H9 (cell line): ENCODE measurements at regions not wholly inside any gene's neighbourhood (a gene's known extent, or its start where the extent isn't known, plus 50 kb on each side); places are given as distances from the start of the nearest gene placed in this dataset.

Experiments used
- DNase-seq: peaks from one replicate; pipeline ENCODE4 v3.0.0-alpha.2; 2017
- H2AFZ ChIP-seq: one replicate; pipeline ENCODE4 v1.6.1; 2013; ENCODE audit warnings: mild to moderate bottlenecking, low read length, control low read depth, moderate library complexity
- H2AK5ac ChIP-seq: 2 replicates; pipeline ENCODE4 v1.6.1; 2013; ENCODE audit warnings: low read length, control low read depth, mixed read lengths; ENCODE audit not compliant: insufficient read length
- H2BK120ac ChIP-seq: one replicate; pipeline ENCODE4 v1.6.1; 2013; ENCODE audit warnings: low read depth, mild to moderate bottlenecking, low read length, control low read depth, inconsistent platforms; ENCODE audit not compliant: poor library complexity, severe bottlenecking
- H2BK12ac ChIP-seq: 2 replicates; pipeline ENCODE4 v1.6.1; 2013; ENCODE audit warnings: low read length, control low read depth, mixed read lengths, low read depth; ENCODE audit not compliant: insufficient read length
- H2BK15ac ChIP-seq: 2 replicates; pipeline ENCODE4 v1.6.1; 2013; ENCODE audit warnings: low read depth, low read length, control low read depth
- H2BK20ac ChIP-seq: one replicate; pipeline ENCODE4 v1.6.1; 2013; ENCODE audit warnings: low read depth, mild to moderate bottlenecking, low read length, control low read depth, inconsistent platforms; ENCODE audit not compliant: poor library complexity, severe bottlenecking
- H2BK5ac ChIP-seq: 2 replicates; pipeline ENCODE4 v1.6.1; 2013; ENCODE audit warnings: low read length, control low read depth, mixed read lengths; ENCODE audit not compliant: insufficient read length
- H3K14ac ChIP-seq: 2 replicates; pipeline ENCODE4 v1.6.1; 2013; ENCODE audit warnings: low read length, control low read depth; ENCODE audit not compliant: insufficient read depth
- H3K18ac ChIP-seq: 2 replicates; pipeline ENCODE4 v1.6.1; 2013; ENCODE audit warnings: low read depth, mild to moderate bottlenecking, mixed read lengths, low read length, control low read depth; ENCODE audit not compliant: insufficient read length
- H3K23ac ChIP-seq: 2 replicates; pipeline ENCODE4 v1.6.1; 2013; ENCODE audit warnings: low read length, control low read depth, mixed read lengths, low read depth; ENCODE audit not compliant: insufficient read length
- H3K23me2 ChIP-seq: 2 replicates; pipeline ENCODE4 v1.6.1; 2013; ENCODE audit warnings: low read depth, mild to moderate bottlenecking, mixed read lengths, low read length, control low read depth; ENCODE audit not compliant: insufficient read length, poor library complexity, severe bottlenecking
- H3K27ac ChIP-seq: 2 replicates; pipeline ENCODE4 v1.5.1; 2013; ENCODE audit warnings: low read length, control low read depth, mixed read lengths, low read depth; ENCODE audit not compliant: insufficient read length
- H3K27me3 ChIP-seq: 2 replicates; pipeline ENCODE4 v1.6.1; 2013; ENCODE audit warnings: low read length, control low read depth, inconsistent platforms; ENCODE audit not compliant: insufficient read depth
- H3K4ac ChIP-seq: 2 replicates; pipeline ENCODE4 v1.6.1; 2013; ENCODE audit warnings: low read depth, mild to moderate bottlenecking, control low read depth, inconsistent platforms, low read length, moderate library complexity
- H3K4me1 ChIP-seq: 2 replicates; pipeline ENCODE4 v1.6.1; 2013; ENCODE audit warnings: low read length, control low read depth, inconsistent platforms; ENCODE audit not compliant: insufficient read depth
- H3K4me2 ChIP-seq: 2 replicates; pipeline ENCODE4 v1.6.1; 2013; ENCODE audit warnings: low read length, control low read depth, mixed read lengths; ENCODE audit not compliant: insufficient read length, insufficient read depth
- H3K56ac ChIP-seq: 2 replicates; pipeline ENCODE4 v1.6.1; 2013; ENCODE audit warnings: low read depth, mild to moderate bottlenecking, mixed read lengths, low read length, control low read depth; ENCODE audit not compliant: insufficient read length
- H3K79me1 ChIP-seq: 2 replicates; pipeline ENCODE4 v1.6.1; 2013; ENCODE audit warnings: low read depth, mild to moderate bottlenecking, moderate library complexity, low read length, control low read depth, inconsistent platforms; ENCODE audit not compliant: insufficient read depth, poor library complexity, severe bottlenecking
- H3K79me2 ChIP-seq: 2 replicates; pipeline ENCODE4 v1.6.1; 2013; ENCODE audit warnings: low read length, control low read depth, inconsistent platforms; ENCODE audit not compliant: insufficient read depth
- H3K9ac ChIP-seq: 2 replicates; pipeline ENCODE4 v1.6.1; 2013; ENCODE audit warnings: low read length, control low read depth, mixed read lengths; ENCODE audit not compliant: insufficient read length; ENCODE audit errors: extremely low read depth
- H3K9me3 ChIP-seq: one replicate; pipeline ENCODE4 v1.6.1; 2013; ENCODE audit warnings: low read depth, low read length, inconsistent platforms; ENCODE audit not compliant: control insufficient read depth
- H3T11ph ChIP-seq: one replicate; pipeline ENCODE4 v1.6.1; 2013; ENCODE audit warnings: mild to moderate bottlenecking, low read length, control low read depth, inconsistent platforms
- H4K20me1 ChIP-seq: one replicate; pipeline ENCODE4 v1.6.1; 2013; ENCODE audit not compliant: control insufficient read depth, insufficient read length, insufficient read depth
- H4K5ac ChIP-seq: 2 replicates; pipeline ENCODE4 v1.6.1; 2013; ENCODE audit warnings: low read depth, mild to moderate bottlenecking, mixed read lengths, low read length, control low read depth; ENCODE audit not compliant: insufficient read length
- H4K8ac ChIP-seq: replicated peaks from 2 replicates; pipeline ENCODE4 v1.6.1; 2013; ENCODE audit warnings: low read length, control low read depth, mixed read lengths, low read depth; ENCODE audit not compliant: insufficient read length
- H4K91ac ChIP-seq: 2 replicates; pipeline ENCODE4 v1.6.1; 2013; ENCODE audit warnings: low read depth, mild to moderate bottlenecking, moderate library complexity, mixed read lengths, low read length, control low read depth; ENCODE audit not compliant: insufficient read length
- H3K27ac Mint-ChIP-seq, 3 experiments: 2 replicates in 2 of 3; 3 replicates in 1 of 3; pipeline ENCODE4 v1.8.0; 2020 to 2021; ENCODE audit warnings: mixed read lengths in 3 of 3, mild to moderate bottlenecking in 1 of 3, moderate library complexity in 1 of 3
- H3K27me3 Mint-ChIP-seq: 2 replicates; pipeline ENCODE4 v1.8.0; 2021; ENCODE audit warnings: low read depth, mild to moderate bottlenecking, moderate library complexity, mixed read lengths
- H3K36me3 Mint-ChIP-seq, 3 experiments: 2 replicates in 2 of 3; 3 replicates in 1 of 3; pipeline ENCODE4 v1.8.0; 2020 to 2021; ENCODE audit warnings: low read depth in 3 of 3, mixed read lengths in 3 of 3; ENCODE audit not compliant: insufficient read depth in 1 of 3
- H3K4me1 Mint-ChIP-seq, 2 experiments: 2 replicates each; pipeline ENCODE4 v1.8.0; 2020; ENCODE audit warnings: mixed read lengths in 2 of 2
- H3K4me3 Mint-ChIP-seq, 2 experiments: 2 replicates in 1 of 2; 3 replicates in 1 of 2; pipeline ENCODE4 v1.8.0; 2020 to 2021; ENCODE audit warnings: mild to moderate bottlenecking in 2 of 2, mixed read lengths in 2 of 2, moderate library complexity in 1 of 2
- H3K9me3 Mint-ChIP-seq, 2 experiments: 2 replicates in 1 of 2; 3 replicates in 1 of 2; pipeline ENCODE4 v1.8.0; 2020; ENCODE audit warnings: mild to moderate bottlenecking in 2 of 2, mixed read lengths in 2 of 2, moderate library complexity in 1 of 2
- CTCF ChIP-seq: fragments of 200-600 bp; sonication (generic); conservative IDR thresholded peaks from 3 replicates; pipeline ENCODE4 v1.8.0; 2021; ENCODE audit warnings: antibody characterized with exemption, mild to moderate bottlenecking
- WGBS: extraction: QIAGEN DNeasy Blood & Tissue Kit; methylation state at CpG from one replicate; pipeline ENCODE4 v1.1.7; 2013; ENCODE audit warnings: missing lambda C conversion rate, low lambda C conversion rate, mixed read lengths; ENCODE audit not compliant: insufficient read length; ENCODE audit errors: extremely low coverage; 5-methylcytosine and 5-hydroxymethylcytosine counted together

DNA sequence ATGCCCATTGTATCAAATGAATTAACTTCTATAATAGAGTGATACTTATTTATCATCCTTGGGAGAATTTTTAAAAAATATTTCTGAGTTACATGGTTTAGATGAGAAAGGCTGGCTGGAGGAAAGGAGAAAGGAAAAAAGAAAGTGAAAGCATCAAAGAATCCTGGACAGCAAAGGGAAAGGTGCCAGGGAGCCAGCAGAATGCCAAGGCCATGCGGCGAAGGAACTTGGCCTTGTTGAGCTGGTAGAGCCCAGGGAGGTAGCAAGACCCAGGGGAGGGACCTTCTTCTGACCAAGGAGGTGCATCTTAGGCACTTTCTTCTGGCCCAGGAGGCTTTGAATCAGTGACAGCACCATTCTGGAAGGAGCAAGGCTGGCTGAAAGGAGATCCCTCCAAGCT lies 240.5 kb downstream of the ENC1 start:
- H3K9me3 ChIP-seq, result no peaks in the 10 kb centered on the region
- H2BK12ac ChIP-seq, result no peak overlapping the region
- H2AK5ac ChIP-seq, result no peak overlapping the region
- H3K27me3 Mint-ChIP-seq, result peaks cover 40% of the 10 kb centered on the region
- no peak overlapping the region for H3K14ac ChIP-seq
- TF ChIP-seq CTCF, result no peak
- H3K23ac ChIP-seq, result no peak overlapping the region
- no peak overlapping the region for H2BK5ac ChIP-seq
- H4K8ac ChIP-seq, result no peak overlapping the region
- no peak overlapping the region for H3K9ac ChIP-seq
- WGBS, result no CpG with 5 or more reads among the region's 2 CpGs
- no peak overlapping the region for H2BK120ac ChIP-seq
- peaks cover 0 to 2% (median 0%) of the 10 kb centered on the region in 3 experiments; a peak in 1 of 7 replicates for H3K36me3 Mint-ChIP-seq
- H3K27me3 ChIP-seq, result peaks cover 2% of the 10 kb centered on the region; the same call in 1 of the 2 replicates
- H3K27ac Mint-ChIP-seq, result no peak overlapping the region
- H3K4ac ChIP-seq, result no peak overlapping the region
- no peak overlapping the region for H2AFZ ChIP-seq
- DNase-seq, result no peak
- H3K18ac ChIP-seq, result no peak overlapping the region
- no peaks in the 10 kb centered on the region for H3K9me3 Mint-ChIP-seq
- H3T11ph ChIP-seq, result no peak overlapping the region
- no peaks in the 10 kb centered on the region for H3K79me2 ChIP-seq
- no peak overlapping the region for H4K5ac ChIP-seq
- H3K27ac ChIP-seq, result no peak overlapping the region
- no peak overlapping the region for H3K4me2 ChIP-seq
- no peak overlapping the region for H3K56ac ChIP-seq
- H4K20me1 ChIP-seq, result no peaks in the 10 kb centered on the region
- H3K23me2 ChIP-seq, result no peaks in the 10 kb centered on the region
- H3K4me1 Mint-ChIP-seq, result peaks cover 7% of the 10 kb centered on the region in 2 experiments
- no peaks in the 10 kb centered on the region for H3K79me1 ChIP-seq
- H3K4me1 ChIP-seq, result peaks cover 3% of the 10 kb centered on the region; the same call in 1 of the 2 replicates
- H2BK15ac ChIP-seq, result no peak overlapping the region
- no peak overlapping the region for H4K91ac ChIP-seq
- no peak overlapping the region for H2BK20ac ChIP-seq
- no peak overlapping the region for H3K4me3 Mint-ChIP-seq
